GM13976 (cell line): ENCODE measurements at regions not wholly inside any gene's neighbourhood (a gene's known extent, or its start where the extent isn't known, plus 50 kb on each side); places are given as distances from the start of the nearest gene placed in this dataset.
"Not testable (repeated sequence)": the region's sequence is repeated elsewhere in the genome, so short reads cannot be mapped to it uniquely, and the experiment has no call there.

Experiments
- DNase-seq: peaks from one replicate; pipeline ENCODE4 v3.0.0; 2012; ENCODE audit warnings: low spot score
- in situ Hi-C: fragments of 300-500 bp; cut with MboI; formaldehyde crosslinking; loops from one replicate; pipeline ENCODE4 v1.12.0; 2022; ENCODE audit warnings: low sequenced_read_pairs, mixed read lengths, inconsistent platforms; ENCODE audit not compliant: unreplicated experiment
- TF ChIP-seq, protein P1 (sequence below): IDR thresholded peaks from 2 replicates; pipeline ENCODE4 v1.5.1; 2012; ENCODE audit warnings: borderline replicate concordance, mild to moderate bottlenecking; ENCODE audit not compliant: insufficient read depth; ENCODE audit errors: extremely low read depth, missing control alignments, control extremely low read depth

GRCh38 chr2:121837591-121837990, 82.1 kb downstream of the TSN start:
- in situ Hi-C loops = no loop called here
- DNase-seq = no peak
- TF ChIP-seq, protein P1, sequence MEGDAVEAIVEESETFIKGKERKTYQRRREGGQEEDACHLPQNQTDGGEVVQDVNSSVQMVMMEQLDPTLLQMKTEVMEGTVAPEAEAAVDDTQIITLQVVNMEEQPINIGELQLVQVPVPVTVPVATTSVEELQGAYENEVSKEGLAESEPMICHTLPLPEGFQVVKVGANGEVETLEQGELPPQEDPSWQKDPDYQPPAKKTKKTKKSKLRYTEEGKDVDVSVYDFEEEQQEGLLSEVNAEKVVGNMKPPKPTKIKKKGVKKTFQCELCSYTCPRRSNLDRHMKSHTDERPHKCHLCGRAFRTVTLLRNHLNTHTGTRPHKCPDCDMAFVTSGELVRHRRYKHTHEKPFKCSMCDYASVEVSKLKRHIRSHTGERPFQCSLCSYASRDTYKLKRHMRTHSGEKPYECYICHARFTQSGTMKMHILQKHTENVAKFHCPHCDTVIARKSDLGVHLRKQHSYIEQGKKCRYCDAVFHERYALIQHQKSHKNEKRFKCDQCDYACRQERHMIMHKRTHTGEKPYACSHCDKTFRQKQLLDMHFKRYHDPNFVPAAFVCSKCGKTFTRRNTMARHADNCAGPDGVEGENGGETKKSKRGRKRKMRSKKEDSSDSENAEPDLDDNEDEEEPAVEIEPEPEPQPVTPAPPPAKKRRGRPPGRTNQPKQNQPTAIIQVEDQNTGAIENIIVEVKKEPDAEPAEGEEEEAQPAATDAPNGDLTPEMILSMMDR = no peak

DNA sequence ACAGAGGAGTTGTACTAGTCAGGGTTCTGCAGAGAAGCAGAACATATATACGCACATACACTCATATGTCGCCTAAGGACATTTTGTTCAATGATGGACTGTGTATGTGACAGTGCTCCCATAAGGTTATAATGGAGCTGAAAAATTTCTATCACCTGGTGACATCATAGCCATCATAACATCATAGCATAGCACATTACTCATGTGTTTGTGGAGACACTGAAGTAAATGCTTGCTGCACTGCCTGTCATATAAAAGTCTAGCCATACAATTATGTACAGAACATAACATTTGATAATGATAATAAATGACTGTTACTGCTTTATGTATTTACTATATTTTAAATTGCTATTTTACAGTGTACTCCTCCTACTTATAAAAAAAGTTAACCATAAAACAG, 83.1 kb downstream of the TSN start:
- TF ChIP-seq, protein P1 = no peak
- in situ Hi-C loops = no loop called here
- no peak for DNase-seq

- DNase-seq = no peak
- in situ Hi-C loops = no loop called here
These were observed 84.1 kb downstream of the TSN start for GRCh38 chr2:121839584-121839983.

GRCh38 chr2:121849236-121849635, 93.8 kb downstream of the TSN start:
- in situ Hi-C loops = no loop called here
- TF ChIP-seq, protein P1 = no peak
- no peak for DNase-seq

More at GRCh38 chr2:121839584-121839983, 84.1 kb downstream of the TSN start:
- TF ChIP-seq, protein P1 = no peak

- DNase-seq = not testable (repeated sequence)
These were observed 97.7 kb downstream of the TSN start for GRCh38 chr2:121853149-121853548.

DNA sequence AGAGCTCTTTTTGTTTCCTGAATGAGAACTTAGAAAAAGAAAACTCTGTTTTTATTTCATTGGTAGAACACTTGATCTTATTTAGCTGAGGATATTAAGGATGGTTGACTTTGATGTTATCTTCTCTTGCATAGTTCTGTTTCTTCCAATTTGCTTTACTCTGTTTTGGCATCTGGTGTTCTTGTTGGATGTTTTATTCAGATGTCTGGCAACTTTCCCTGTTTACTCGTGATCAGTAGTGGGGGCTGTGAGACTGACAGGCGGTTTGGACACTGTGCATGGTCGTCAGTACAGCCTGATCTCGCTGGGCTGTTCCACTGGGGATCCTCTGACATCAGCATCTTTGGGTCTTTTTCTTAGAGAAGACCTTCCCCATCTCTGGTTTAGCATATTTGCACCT, 100.1 kb downstream of the TSN start:
- DNase-seq = no peak
- TF ChIP-seq, protein P1 = no peak
- in situ Hi-C loops = no loop called here

More at GRCh38 chr2:121853149-121853548, 97.7 kb downstream of the TSN start:
- in situ Hi-C loops = not testable (repeated sequence)

DNA sequence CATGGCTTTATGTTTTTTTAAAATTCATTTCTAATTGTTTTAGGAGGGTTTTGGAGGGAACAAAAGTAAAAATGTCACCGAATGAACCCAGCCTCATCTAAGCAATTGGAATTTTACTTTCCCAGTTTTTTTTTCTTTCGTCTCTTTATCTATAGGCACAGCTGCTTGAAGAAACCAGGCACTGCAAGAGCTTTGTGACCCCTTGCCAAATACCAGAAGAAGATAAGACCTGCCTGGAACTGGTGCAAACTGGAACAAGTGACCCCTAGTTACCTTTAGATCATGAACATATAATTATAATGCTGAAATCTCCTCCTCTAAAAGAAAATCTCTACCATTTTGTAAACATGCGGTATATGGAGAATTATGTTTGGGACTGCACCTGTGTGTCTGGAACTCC, 100.9 kb downstream of the TSN start:
- TF ChIP-seq, protein P1 = no peak
- DNase-seq = no peak
- in situ Hi-C loops = no loop called here
